ENCODE measurements at regions not wholly inside any gene's neighbourhood (a gene's known extent, or its start where the extent isn't known, plus 50 kb on each side); places are given as distances from the start of the nearest gene placed in this dataset.

GRCh38 chr9:126238415-126238814, 88.2 kb upstream of the MVB12B start:
- POLR2A ChIA-PET = no interaction called here
- Histone ChIP-seq H2AFZ (ENCODE audit: low read depth, low read length, poor library complexity, severe bottlenecking) (no peak overlapping the region), H3K27me3 (ENCODE audit: insufficient read depth, low read length) (no peaks in the 10 kb centered on the region), H3K79me2 (ENCODE audit: insufficient read depth, low read length) (no peaks in the 10 kb centered on the region), H3K4me3 (replicated peaks in 1 of 2; ENCODE audit: low read depth in 1 of 2, low read length in 2 of 2) (no peak overlapping the region), H3K36me3 (ENCODE audit: control insufficient read depth in 1 of 2, insufficient read depth in 2 of 2, low read length in 2 of 2) (no peaks in the 10 kb centered on the region), H3K9me2 (ENCODE audit: insufficient read depth) (no peaks in the 10 kb centered on the region), H4K20me1 (ENCODE audit: insufficient read depth) (no peaks in the 10 kb centered on the region), H3K9ac (ENCODE audit: low read length) (no peak overlapping the region), H3K4me1 (ENCODE audit: control insufficient read depth in 1 of 2, insufficient read depth in 2 of 2, low read length in 2 of 2) (no peaks in the 10 kb centered on the region), H3K27ac (ENCODE audit: low read depth, low read length) (no peak overlapping the region), H3K4me2 (ENCODE audit: low read length) (no peak overlapping the region), H3K9me3 (ENCODE audit: control insufficient read depth in 1 of 2, insufficient read depth in 1 of 2, low read depth in 1 of 2, low read length in 2 of 2) (no peaks in the 10 kb centered on the region)
- CTCF ChIA-PET = no interaction called here
- RAD21 ChIA-PET (ENCODE audit: low non-redundant PET in 1 of 2, low total read pairs in 2 of 2, uncharacterized antibody in 2 of 2, unreplicated experiment in 2 of 2) = no interaction called here
- BruUV-seq (replicated peaks) = no TSS peak
- intact Hi-C loops (cut with micrococcal nuclease) = no loop called here
- DNase-seq (ENCODE audit: low read depth, low spot score) (no peak), ATAC-seq (no peak)
- TF ChIP-seq SIN3A (IDR thresholded peaks at IDR 0.05; ENCODE audit: low read depth) (no peak), ZNF274 (IDR thresholded peaks at IDR 0.05; ENCODE audit: low read depth, low read length) (no peak), EGR1 (IDR thresholded peaks at IDR 0.05; ENCODE audit: low read depth) (no peak), CBX3 (IDR thresholded peaks at IDR 0.05; ENCODE audit: low read depth) (no peak), JUND (IDR thresholded peaks at IDR 0.05) (no peak)

- Histone ChIP-seq H3K9ac (ENCODE audit: low read length) (no peak overlapping the region), H3K9me2 (ENCODE audit: insufficient read depth) (no peaks in the 10 kb centered on the region), H3K4me1 (ENCODE audit: control insufficient read depth in 1 of 2, insufficient read depth in 2 of 2, low read length in 2 of 2) (no peaks in the 10 kb centered on the region), H3K79me2 (ENCODE audit: insufficient read depth, low read length) (no peaks in the 10 kb centered on the region), H4K20me1 (ENCODE audit: insufficient read depth) (no peaks in the 10 kb centered on the region), H3K27ac (ENCODE audit: low read depth, low read length) (no peak overlapping the region), H3K4me3 (replicated peaks in 1 of 2; ENCODE audit: low read depth in 1 of 2, low read length in 2 of 2) (no peak overlapping the region), H2AFZ (ENCODE audit: low read depth, low read length, poor library complexity, severe bottlenecking) (no peak overlapping the region), H3K36me3 (ENCODE audit: control insufficient read depth in 1 of 2, insufficient read depth in 2 of 2, low read length in 2 of 2) (no peaks in the 10 kb centered on the region), H3K4me2 (ENCODE audit: low read length) (no peak overlapping the region), H3K9me3 (ENCODE audit: control insufficient read depth in 1 of 2, insufficient read depth in 1 of 2, low read depth in 1 of 2, low read length in 2 of 2) (0 out of 4 replicates have a peak, but pooled peaks cover 0 to 7% of the 10 kb centered on the region in 2 experiments), H3K27me3 (ENCODE audit: insufficient read depth, low read length) (no peaks in the 10 kb centered on the region)
- BruUV-seq (replicated peaks) = no TSS peak
- TF ChIP-seq SIN3A (IDR thresholded peaks at IDR 0.05; ENCODE audit: low read depth) = no peak
- no peak for TF ChIP-seq ZBTB33 (IDR thresholded peaks at IDR 0.05; ENCODE audit: extremely low read depth, insufficient replicate concordance, low read length)
- no peak for TF ChIP-seq POLR2A (IDR thresholded peaks at IDR 0.05; ENCODE audit: borderline replicate concordance, extremely low read depth, insufficient read depth, insufficient read length)
- TF ChIP-seq ATF3 (IDR thresholded peaks at IDR 0.05) = no peak
- ChIA-PET POLR2A (no interaction called here), RAD21 (ENCODE audit: low non-redundant PET in 1 of 2, low total read pairs in 2 of 2, uncharacterized antibody in 2 of 2, unreplicated experiment in 2 of 2) (no interaction called here), CTCF (no interaction called here)
- no peak for ATAC-seq
- intact Hi-C loops (cut with micrococcal nuclease) = no loop called here
- DNase-seq (ENCODE audit: low read depth, low spot score) = no peak
These were observed 87.1 kb upstream of the MVB12B start for GRCh38 chr9:126239515-126239914.

Data from HCT116 (cell line).